SK-N-SH treated with all-trans-retinoic acid at 6 μM for 48 hours (cell line): ENCODE measurements at regions not wholly inside any gene's neighbourhood (a gene's known extent, or its start where the extent isn't known, plus 50 kb on each side); places are given as distances from the start of the nearest gene placed in this dataset.

Experiments used
- ARNTL ChIP-seq: fragments of 450-650 bp; formaldehyde crosslinking; IDR thresholded peaks from 2 replicates; pipeline ENCODE4 v1.5.0; 2020; ENCODE audit warnings: low read depth, mild to moderate bottlenecking, moderate library complexity, borderline replicate concordance
- PATZ1 ChIP-seq: fragments of 250-450 bp; sonication (Bioruptor Pico); IDR thresholded peaks from 2 replicates; pipeline ENCODE4 v1.8.0; 2020; ENCODE audit warnings: mild to moderate bottlenecking, moderate library complexity, borderline replicate concordance
- RARB ChIP-seq: fragments of 250-450 bp; sonication (Bioruptor Pico); IDR thresholded peaks from 2 replicates; pipeline ENCODE4 v1.8.0; 2021; ENCODE audit warnings: mild to moderate bottlenecking, moderate library complexity
- SNAI2 ChIP-seq: fragments of 250-450 bp; sonication (Bioruptor Pico); IDR thresholded peaks from 2 replicates; pipeline ENCODE4 v1.5.0; 2020; ENCODE audit warnings: mild to moderate bottlenecking, moderate library complexity

DNA sequence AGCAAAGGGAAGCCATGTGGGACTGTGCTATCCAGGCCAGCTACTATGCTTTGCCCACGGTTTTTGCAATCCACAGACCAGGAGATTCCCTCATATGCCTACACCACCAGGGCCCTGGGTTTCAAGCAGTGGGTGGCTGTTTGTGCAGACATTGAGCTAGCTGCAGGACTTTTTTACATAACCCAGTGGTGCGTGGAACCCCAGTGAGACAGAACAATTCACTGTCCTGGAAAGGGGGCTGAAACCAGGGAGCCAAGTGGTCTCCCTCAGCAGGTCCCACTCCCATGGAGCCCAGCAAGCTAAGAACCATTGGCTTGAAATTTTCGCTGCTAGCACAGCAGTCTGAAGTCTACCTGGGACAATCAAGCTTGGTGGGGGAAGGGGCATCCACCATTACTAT is 959.9 kb downstream of the FSTL5 start:
- TF ChIP-seq PATZ1 (CRISPR knock-in tag), result no peak
- no peak for TF ChIP-seq SNAI2 (CRISPR knock-in tag)
- TF ChIP-seq RARB (CRISPR knock-in tag), result no peak
- TF ChIP-seq ARNTL (CRISPR knock-in tag), result no peak
